ENCODE measurements at regions not wholly inside any gene's neighbourhood (a gene's known extent, or its start where the extent isn't known, plus 50 kb on each side); places are given as distances from the start of the nearest gene placed in this dataset.

DNA sequence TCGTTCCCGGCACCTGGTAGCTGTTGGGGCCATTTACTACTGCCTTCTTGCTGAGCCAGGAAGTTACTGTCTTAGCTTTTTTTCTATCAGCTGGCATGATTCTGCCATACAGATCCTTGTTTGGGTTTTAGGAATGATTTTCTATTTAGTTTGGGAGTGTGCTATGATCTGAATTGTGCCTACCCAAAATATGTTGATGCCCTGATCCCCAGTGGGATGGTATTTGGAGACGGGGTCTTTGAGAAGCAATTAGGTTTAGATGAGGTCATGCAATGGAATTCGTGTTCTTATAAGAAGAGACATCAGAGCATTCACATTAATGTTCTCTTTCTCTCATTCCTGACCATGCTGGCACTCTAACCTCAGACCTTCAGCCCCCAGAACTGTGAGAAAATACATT, 59.4 kb upstream of the HS3ST2 start:
- no peak for DNase-seq (ENCODE audit: insufficient read length, low spot score)
- FAIRE-seq, result no peak

DNA sequence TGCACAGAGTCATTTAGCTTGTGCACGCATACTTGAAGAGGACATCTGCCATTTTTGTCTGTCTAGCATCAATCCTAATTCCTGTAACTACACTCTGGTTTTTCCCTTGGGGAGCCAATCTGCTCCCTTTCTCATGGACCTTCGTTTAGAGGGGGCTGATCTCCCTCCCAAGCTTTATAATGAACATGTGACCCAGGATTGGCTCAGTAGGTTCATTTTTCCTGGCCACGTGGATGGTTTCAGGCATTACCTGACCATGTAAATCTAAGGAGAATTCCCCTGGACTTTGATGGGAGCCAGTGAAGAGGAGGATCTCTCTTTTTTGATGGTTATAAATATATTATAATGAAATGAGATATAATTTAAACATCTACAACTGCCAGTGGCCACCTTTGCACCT, 56.8 kb upstream of the HS3ST2 start:
- FAIRE-seq (no peak), DNase-seq (ENCODE audit: insufficient read length, low spot score) (no peak)

DNA sequence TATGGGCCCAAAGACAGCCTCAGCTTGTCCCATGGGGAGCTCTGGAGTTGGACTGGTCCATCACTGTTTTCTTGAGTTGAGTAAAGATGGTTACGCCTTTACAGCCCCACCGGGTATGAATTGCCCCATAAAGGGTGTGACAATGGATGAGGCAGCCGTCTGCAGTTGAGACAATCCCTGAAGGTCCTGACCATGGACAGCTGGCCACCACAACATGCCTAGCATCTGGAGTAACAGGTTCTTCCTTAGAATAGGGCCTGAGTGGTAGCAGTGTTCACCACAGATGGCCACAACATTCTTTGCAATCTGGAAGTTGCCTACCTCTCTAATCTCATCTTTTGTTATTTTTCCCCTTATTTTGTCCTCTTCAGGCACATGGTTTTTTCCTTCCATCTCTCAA, 51.5 kb upstream of the HS3ST2 start:
- DNase-seq (ENCODE audit: insufficient read length, low spot score) (no peak), FAIRE-seq (no peak)

DNA sequence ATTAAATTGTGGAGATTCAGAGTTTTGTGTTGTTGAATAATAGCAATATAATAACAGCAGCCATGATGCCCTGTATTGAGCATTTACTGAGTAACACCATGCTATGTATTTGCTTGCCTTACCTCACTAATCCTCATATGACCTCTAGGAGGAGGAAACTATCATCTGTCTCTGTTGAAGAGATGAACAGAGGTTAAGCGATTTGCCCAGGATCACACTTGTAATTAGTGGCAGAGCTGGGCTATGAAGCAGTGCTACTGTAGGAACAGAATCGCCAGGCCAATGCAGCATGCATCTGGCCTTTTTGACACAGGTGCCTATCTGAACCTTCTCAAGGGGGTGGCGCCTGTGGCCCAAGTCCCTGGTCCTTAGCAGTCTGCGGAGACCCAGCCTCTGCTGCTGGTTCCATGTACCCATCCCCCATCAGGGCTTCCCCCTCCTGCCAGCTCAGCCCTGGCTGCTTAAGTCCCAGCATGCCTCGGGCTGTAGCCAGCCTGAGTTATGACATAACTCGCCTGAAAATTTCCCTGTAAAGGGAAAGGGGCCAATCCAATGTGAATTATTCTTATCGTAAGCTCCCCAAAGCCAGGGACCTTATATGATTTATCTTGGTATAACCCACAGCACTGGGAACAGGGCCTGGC, 50.4 kb upstream of the HS3ST2 start:
- DNase-seq (ENCODE audit: insufficient read length, low spot score) (no peak), FAIRE-seq (no peak)

Measured in GM19239 (cell line).